Hepatocyte (in vitro differentiated cells): ENCODE measurements at regions not wholly inside any gene's neighbourhood (a gene's known extent, or its start where the extent isn't known, plus 50 kb on each side); places are given as distances from the start of the nearest gene placed in this dataset.
"Not testable (repeated sequence)": the region's sequence is repeated elsewhere in the genome, so short reads cannot be mapped to it uniquely, and the experiment has no call there.

Experiments used
- EZH2 ChIP-seq: fragments of 200-600 bp; sonication (generic); IDR thresholded peaks from 2 replicates; pipeline ENCODE4 v1.6.1; 2016; ENCODE audit warnings: antibody characterized with exemption, mild to moderate bottlenecking, borderline replicate concordance
- TF ChIP-seq, protein P1 (sequence below): fragments of 200-600 bp; sonication (generic); IDR thresholded peaks from 2 replicates; pipeline ENCODE4 v1.5.1; 2016; ENCODE audit warnings: antibody characterized with exemption, mild to moderate bottlenecking; ENCODE audit not compliant: poor library complexity

DNA sequence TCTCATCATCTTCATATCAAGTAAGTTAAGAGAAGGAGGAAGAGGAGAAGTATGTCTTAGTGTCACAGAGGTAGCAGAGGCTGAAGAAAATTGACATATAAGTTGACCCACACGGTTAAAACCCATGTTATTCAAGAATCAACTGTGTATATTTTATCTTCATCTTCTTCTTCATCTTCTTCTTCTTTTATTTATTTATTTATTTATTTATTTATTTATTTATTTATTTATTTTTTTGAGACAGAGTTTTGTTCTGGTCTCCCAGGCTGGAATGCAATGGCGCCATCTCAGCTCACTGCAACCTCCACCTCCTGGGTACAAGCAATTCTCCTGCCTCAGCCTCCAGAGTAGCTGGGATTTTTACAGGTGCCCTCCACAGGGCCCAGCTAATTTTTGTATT, 1242.3 kb upstream of the RAG2 start:
- TF ChIP-seq, protein P1, sequence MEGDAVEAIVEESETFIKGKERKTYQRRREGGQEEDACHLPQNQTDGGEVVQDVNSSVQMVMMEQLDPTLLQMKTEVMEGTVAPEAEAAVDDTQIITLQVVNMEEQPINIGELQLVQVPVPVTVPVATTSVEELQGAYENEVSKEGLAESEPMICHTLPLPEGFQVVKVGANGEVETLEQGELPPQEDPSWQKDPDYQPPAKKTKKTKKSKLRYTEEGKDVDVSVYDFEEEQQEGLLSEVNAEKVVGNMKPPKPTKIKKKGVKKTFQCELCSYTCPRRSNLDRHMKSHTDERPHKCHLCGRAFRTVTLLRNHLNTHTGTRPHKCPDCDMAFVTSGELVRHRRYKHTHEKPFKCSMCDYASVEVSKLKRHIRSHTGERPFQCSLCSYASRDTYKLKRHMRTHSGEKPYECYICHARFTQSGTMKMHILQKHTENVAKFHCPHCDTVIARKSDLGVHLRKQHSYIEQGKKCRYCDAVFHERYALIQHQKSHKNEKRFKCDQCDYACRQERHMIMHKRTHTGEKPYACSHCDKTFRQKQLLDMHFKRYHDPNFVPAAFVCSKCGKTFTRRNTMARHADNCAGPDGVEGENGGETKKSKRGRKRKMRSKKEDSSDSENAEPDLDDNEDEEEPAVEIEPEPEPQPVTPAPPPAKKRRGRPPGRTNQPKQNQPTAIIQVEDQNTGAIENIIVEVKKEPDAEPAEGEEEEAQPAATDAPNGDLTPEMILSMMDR: not testable (repeated sequence)
- TF ChIP-seq EZH2: not testable (repeated sequence)
